ENCODE measurements at regions not wholly inside any gene's neighbourhood (a gene's known extent, or its start where the extent isn't known, plus 50 kb on each side); places are given as distances from the start of the nearest gene placed in this dataset.
"Not testable (repeated sequence)": the region's sequence is repeated elsewhere in the genome, so short reads cannot be mapped to it uniquely, and the experiment has no call there.

DNA sequence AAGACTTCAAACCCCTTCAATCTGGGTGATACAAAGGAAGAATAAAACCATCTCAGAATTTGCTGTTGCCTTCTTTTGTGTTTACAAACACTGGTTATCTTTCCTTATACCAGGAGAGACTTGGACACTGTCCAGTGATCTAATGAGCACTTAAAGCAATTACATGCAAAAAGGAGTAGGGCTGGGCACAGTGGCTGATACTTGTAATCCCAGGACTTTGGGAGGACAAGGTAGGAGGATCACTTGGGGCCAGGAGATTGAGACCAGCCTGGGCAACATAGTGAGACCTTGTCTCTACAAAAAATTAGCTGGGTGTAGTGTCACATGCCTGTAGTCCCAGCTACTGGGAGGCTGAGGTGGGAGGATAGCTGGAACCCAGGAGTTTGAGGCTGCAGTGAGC, 95.7 kb upstream of the DRD5 start:
- TF ChIP-seq POLR2AphosphoS5 (IDR thresholded peaks at IDR 0.05; ENCODE audit: insufficient read depth, low read depth, low read length), result no peak
- no peak for TF ChIP-seq JUN (IDR thresholded peaks at IDR 0.05; ENCODE audit: borderline replicate concordance, insufficient read depth, insufficient read length, low read depth)
- no peak for TF ChIP-seq POLR2A (IDR thresholded peaks at IDR 0.05; ENCODE audit: low read depth, low read length)
- TF ChIP-seq, protein P1, sequence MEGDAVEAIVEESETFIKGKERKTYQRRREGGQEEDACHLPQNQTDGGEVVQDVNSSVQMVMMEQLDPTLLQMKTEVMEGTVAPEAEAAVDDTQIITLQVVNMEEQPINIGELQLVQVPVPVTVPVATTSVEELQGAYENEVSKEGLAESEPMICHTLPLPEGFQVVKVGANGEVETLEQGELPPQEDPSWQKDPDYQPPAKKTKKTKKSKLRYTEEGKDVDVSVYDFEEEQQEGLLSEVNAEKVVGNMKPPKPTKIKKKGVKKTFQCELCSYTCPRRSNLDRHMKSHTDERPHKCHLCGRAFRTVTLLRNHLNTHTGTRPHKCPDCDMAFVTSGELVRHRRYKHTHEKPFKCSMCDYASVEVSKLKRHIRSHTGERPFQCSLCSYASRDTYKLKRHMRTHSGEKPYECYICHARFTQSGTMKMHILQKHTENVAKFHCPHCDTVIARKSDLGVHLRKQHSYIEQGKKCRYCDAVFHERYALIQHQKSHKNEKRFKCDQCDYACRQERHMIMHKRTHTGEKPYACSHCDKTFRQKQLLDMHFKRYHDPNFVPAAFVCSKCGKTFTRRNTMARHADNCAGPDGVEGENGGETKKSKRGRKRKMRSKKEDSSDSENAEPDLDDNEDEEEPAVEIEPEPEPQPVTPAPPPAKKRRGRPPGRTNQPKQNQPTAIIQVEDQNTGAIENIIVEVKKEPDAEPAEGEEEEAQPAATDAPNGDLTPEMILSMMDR (IDR thresholded peaks at IDR 0.05; ENCODE audit: extremely low read depth in 1 of 2, insufficient read depth in 1 of 2, low read depth in 1 of 2, low read length in 2 of 2), result no peak
- TF ChIP-seq GATA2 (IDR thresholded peaks at IDR 0.05; ENCODE audit: insufficient read depth, insufficient read length, low read depth, low read length), result no peak
- TF ChIP-seq EZH2 (IDR thresholded peaks at IDR 0.05; ENCODE audit: borderline replicate concordance, low read depth, low read length, severe bottlenecking), result no peak
- no peak for TF ChIP-seq FOS (IDR thresholded peaks at IDR 0.05; ENCODE audit: borderline replicate concordance, insufficient read depth, low read length)
- no peak for TF ChIP-seq MYC (IDR thresholded peaks at IDR 0.05; ENCODE audit: low read depth, low read length)
- TF ChIP-seq, protein P2, sequence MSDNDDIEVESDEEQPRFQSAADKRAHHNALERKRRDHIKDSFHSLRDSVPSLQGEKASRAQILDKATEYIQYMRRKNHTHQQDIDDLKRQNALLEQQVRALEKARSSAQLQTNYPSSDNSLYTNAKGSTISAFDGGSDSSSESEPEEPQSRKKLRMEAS (IDR thresholded peaks at IDR 0.05; ENCODE audit: insufficient read depth, insufficient read length), result no peak
- H3K27me3 ChIP-seq (ENCODE audit: control insufficient read depth in 2 of 2, insufficient read depth in 2 of 2, low read length in 2 of 2), result no peaks in the 10 kb centered on the region
- no peaks in the 10 kb centered on the region for H3K9me3 ChIP-seq (replicated peaks; ENCODE audit: control insufficient read depth, insufficient read depth, low read length)
- FAIRE-seq, result no peak
- dilution Hi-C loops (cut with MboI; ENCODE audit: extremely low pct_ligation_motif_present, low sequenced_read_pairs), result no loop called here
- H3K4me2 ChIP-seq (ENCODE audit: insufficient read depth, low read length), result no peak overlapping the region
- H3K4me1 ChIP-seq (ENCODE audit: control insufficient read depth, extremely low read depth, insufficient read depth, low read length), result no peaks in the 10 kb centered on the region
- no peak overlapping the region for H3K27ac ChIP-seq (ENCODE audit: insufficient read depth, low read depth, low read length)
- intact Hi-C loops (cut with micrococcal nuclease), result no loop called here
- no peak overlapping the region for H3K4me3 ChIP-seq (replicated peaks in 1 of 3; ENCODE audit: insufficient read depth in 1 of 3, low read depth in 1 of 3, low read length in 3 of 3)
- no peak overlapping the region for H2AFZ ChIP-seq (ENCODE audit: low read depth, low read length)
- no TSS peak for BruUV-seq (replicated peaks)
- no peak overlapping the region for H3K9ac ChIP-seq (replicated peaks; ENCODE audit: extremely low read depth, insufficient read depth, low read length)
- ChIA-PET CTCF (no interaction called here), POLR2A (no interaction called here)
- no peaks in the 10 kb centered on the region for H3K36me3 ChIP-seq (ENCODE audit: control insufficient read depth in 2 of 2, extremely low read depth in 1 of 2, insufficient read depth in 2 of 2, low read length in 2 of 2)
- H4K20me1 ChIP-seq (replicated peaks; ENCODE audit: control insufficient read depth, extremely low read depth, insufficient read depth, low read length), result no peaks in the 10 kb centered on the region
- no peak for DNase-seq (ENCODE audit: low read depth, low spot score)
- H3K79me2 ChIP-seq (ENCODE audit: control insufficient read depth, insufficient read depth, low read length), result no peaks in the 10 kb centered on the region
- H3K9me1 ChIP-seq (replicated peaks; ENCODE audit: control insufficient read depth, extremely low read depth, insufficient read depth, low read length), result no peaks in the 10 kb centered on the region

DNA sequence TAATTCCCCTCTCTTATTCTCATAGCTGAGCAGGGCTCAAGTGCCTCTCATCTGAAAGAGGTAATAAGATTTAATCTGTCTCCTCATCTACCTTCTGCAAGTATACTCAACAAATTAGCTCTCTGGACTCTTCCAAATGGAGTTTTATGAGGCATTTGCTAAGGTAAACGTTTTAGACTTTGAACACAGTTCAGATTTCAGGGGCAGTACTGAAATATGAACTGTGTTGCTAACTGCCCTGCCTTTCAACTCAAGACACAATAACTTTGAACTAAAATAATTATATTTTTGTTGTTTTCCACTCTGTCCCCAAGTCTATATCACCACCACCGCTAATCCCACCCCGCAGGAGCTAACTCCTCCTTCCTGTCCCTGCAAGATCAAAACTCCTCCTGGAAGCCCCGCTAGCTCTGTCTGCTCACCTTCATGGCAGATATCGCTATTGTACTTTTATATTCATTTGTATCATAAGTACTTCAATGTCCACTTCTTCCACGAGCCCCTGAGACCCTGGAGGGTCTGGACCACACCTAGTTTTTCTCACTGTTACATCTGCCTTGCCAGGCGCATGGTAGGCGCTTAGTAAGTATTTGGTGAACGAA, 90.7 kb upstream of the DRD5 start:
- FAIRE-seq; H3K9ac ChIP-seq (replicated peaks; ENCODE audit: extremely low read depth, insufficient read depth, low read length); H3K4me1 ChIP-seq (ENCODE audit: control insufficient read depth, extremely low read depth, insufficient read depth, low read length); H3K27me3 ChIP-seq (ENCODE audit: control insufficient read depth in 2 of 2, insufficient read depth in 2 of 2, low read length in 2 of 2); BruUV-seq (replicated peaks); H4K20me1 ChIP-seq (replicated peaks; ENCODE audit: control insufficient read depth, extremely low read depth, insufficient read depth, low read length); H3K9me3 ChIP-seq (replicated peaks; ENCODE audit: control insufficient read depth, insufficient read depth, low read length); dilution Hi-C loops (cut with MboI; ENCODE audit: extremely low pct_ligation_motif_present, low sequenced_read_pairs); POLR2A ChIA-PET; H3K36me3 ChIP-seq (ENCODE audit: control insufficient read depth in 2 of 2, extremely low read depth in 1 of 2, insufficient read depth in 2 of 2, low read length in 2 of 2); H3K27ac ChIP-seq (ENCODE audit: insufficient read depth, low read depth, low read length); H3K9me1 ChIP-seq (replicated peaks; ENCODE audit: control insufficient read depth, extremely low read depth, insufficient read depth, low read length); H3K4me2 ChIP-seq (ENCODE audit: insufficient read depth, low read length); intact Hi-C loops (cut with micrococcal nuclease); DNase-seq (ENCODE audit: low read depth, low spot score); H3K79me2 ChIP-seq (ENCODE audit: control insufficient read depth, insufficient read depth, low read length): not testable (repeated sequence)
- CTCF ChIA-PET, result interaction anchor here (0.6 kb wide), 1 partner anchor 916 kb away, joined by 3 read pairs; no protein-coding TSS in a partner anchor
- H2AFZ ChIP-seq (ENCODE audit: low read depth, low read length), result peak overlapping the region; percentile 95
- H3K4me3 ChIP-seq (replicated peaks in 1 of 3; ENCODE audit: insufficient read depth in 1 of 3, low read depth in 1 of 3, low read length in 3 of 3), result peak overlapping the region in 1 of 3 experiments; percentile 38

Measured in endothelial cell of umbilical vein (primary cell).